NCI-H526 treated with DMSO at 0.1 percent for 48 hours (cell line): ENCODE measurements at regions not wholly inside any gene's neighbourhood (a gene's known extent, or its start where the extent isn't known, plus 50 kb on each side); places are given as distances from the start of the nearest gene placed in this dataset.
"Not testable (repeated sequence)": the region's sequence is repeated elsewhere in the genome, so short reads cannot be mapped to it uniquely, and the experiment has no call there.

ENCODE experiments used
- DNase-seq: peaks from one replicate; lab custom pipeline; 2025; lab: John Stamatoyannopoulos, UW

DNA sequence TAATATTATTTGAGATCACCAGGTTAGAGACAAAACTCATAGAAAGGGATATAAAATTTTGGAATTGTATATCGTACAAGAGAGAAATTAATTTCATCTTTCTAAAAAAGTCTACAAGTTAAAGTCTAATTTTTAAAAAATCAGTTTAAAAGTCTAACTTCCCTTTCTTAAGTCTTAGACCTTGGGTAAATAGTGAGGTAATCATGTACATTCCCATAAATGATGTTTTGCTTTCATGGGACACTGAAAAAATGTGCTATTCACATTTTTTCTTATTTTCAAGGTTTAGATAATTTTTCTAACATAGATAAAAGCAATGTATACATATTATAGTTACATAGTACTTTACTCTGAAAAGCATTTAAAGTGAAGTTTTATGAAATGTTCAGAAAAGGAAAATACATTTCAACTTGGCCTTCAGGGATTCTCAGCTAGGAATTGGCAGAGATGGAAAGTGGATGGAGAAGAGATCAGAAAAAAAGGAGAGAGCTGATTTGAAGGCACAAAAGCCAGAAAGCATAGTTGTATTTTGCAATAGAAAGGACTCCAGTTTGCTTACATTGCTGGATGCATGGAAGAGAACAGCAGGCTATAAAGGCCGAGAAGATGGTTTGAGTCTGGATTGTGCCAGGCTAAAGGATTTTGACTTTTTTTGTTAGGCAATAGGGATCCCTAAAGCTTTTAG is 194.0 kb downstream of the CASP12 start:
- DNase-seq, result no peak

GRCh38 chr11:104700609-104701008 is 197.7 kb downstream of the CASP12 start:
- DNase-seq, result no peak

DNA sequence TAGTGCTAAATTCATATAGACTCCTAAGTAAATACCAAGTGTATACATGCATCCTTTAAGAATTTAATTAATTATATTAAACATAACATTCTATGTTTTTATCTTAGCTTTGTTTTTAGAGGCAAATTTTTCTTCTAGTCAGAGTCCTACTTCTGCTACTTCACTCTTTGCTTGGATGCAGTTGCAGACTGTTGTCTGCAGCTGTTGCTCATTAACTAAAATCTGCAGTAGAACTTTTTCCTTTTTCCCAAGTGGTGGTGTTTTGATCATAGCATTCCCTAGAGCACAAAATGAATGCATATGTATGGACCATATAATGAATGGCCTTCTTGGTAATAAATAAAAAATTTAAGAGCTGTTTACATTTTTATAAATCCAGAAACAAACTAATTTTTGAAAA is 198.3 kb downstream of the CASP12 start:
- no peak for DNase-seq

GRCh38 chr11:104695065-104695463 is 203.2 kb downstream of the CASP12 start:
- DNase-seq, result no peak

DNA sequence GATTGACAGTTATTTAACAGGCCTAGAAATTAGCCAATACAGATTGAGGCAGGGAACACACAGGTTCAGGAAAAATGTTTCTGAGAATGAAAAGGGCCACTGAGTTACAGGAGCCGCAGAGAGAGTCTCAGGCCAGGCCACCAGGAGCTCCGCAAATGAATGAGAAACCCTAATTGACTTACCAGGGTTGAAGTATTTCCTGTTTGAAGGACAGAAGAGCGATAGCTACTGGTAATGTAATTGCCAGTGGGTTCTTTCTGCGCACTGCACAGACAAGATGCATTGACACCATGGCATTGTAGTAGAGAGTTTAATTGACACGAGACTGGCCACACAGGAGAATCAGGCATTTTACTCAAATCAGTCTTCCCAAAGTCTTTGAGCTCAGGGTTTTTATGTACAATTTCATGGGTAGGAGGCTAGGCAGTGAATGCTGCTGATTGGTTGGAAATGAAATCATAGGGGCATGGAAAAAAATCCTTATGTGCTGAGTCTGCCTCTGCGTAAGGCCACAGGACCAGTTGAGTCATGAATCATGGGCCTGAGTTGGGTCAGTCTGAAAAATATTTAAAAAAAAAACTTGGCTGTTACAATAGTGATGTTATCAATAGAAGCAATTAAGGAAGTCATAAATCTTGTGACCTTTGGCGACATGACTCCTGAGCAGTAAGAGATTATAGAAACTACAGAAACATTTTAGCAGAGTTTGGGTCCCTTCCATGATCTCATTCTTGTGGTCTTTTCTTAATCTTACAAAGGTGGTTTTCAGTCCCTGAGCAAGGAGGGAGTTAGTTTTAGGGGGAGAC is 203.8 kb downstream of the CASP12 start:
- DNase-seq, result no peak

- no peak for DNase-seq
These were observed 205.5 kb downstream of the CASP12 start for GRCh38 chr11:104692751-104693150.

DNA sequence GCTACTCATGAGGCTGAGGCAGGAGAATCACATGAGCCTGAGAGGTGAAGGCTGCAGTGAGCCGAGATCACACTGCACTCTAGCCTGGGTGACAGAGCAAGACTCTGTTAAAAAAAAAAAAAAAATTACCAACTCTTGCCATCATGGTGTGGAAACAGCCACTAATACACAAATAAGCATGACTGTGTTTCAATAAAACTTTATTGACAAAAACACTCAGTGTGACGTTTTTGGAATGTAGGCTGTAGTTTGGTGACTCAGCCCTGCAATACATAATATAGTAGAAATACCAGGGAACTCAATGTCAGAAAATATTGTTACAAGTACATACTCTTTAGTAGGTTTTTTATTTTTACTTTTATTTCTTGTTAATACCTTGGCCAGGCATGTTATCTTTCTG is 207.1 kb downstream of the CASP12 start:
- DNase-seq, result no peak

DNA sequence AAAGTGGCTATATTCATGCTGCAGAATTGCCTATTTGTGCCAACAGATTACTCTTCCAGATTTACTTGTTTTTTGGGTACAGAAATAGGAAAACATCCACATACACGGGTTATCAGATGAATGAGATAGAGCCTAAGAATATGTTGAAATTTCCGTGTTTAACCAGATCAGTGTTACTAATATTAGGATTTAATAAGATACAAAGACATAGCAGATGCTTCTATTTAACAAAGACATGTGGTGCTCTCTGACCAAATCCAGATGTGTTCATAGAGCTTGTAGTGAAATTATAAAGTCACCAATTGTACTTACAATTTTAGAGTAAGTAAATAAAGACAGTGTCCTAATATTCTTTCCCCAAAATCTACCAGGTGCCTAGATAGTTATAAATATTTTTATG is 208.0 kb downstream of the CASP12 start:
- no peak for DNase-seq

GRCh38 chr11:104688731-104689130 is 209.5 kb downstream of the CASP12 start:
- DNase-seq, result no peak

DNA sequence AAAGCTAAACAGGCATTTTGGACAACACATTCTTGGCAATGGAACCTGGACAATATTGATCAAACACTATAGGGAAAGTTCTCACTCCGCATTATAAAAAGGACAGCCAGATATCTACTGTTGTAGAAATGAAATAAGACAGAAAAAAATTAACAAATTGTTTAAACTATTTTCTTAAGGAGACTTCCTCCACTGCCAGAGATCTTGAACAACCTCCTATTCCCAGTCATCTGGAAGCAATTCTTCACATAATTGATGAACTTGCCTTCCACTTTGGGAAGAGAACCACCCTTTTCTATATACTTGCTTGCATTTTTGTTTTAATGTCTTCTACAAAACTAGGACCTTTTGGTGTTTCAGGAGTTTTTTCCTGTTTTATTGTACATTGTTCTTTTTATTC is 216.1 kb downstream of the CASP12 start:
- DNase-seq, result no peak

- no peak for DNase-seq
These were observed 219.0 kb downstream of the CASP12 start for GRCh38 chr11:104679258-104679657.

- DNase-seq, result no peak
These were observed 219.9 kb downstream of the CASP12 start for GRCh38 chr11:104678408-104678807.

- not testable (repeated sequence) for DNase-seq
These were observed 221.2 kb downstream of the CASP12 start for GRCh38 chr11:104677069-104677468.

DNA sequence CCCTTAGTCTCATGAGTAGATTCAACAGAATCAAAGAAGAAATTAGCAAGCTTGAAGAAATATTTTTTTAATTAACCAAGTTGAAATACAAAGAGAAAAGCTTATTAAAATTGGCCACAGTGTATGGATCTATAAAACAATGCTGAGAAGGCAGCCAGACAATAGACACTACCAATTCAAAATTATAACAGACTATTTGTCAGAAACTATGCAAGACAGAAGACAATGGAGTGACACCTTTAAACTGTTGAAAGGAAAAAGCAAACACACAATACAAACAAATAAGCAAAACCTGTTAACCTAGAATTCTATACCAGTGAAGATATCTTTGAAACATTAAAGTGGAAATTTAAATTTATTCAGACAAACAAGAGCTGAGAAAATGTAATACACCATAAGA is 225.4 kb downstream of the CASP12 start:
- no peak for DNase-seq

GRCh38 chr11:104668797-104669463 is 229.3 kb downstream of the CASP12 start:
- no peak for DNase-seq

DNA sequence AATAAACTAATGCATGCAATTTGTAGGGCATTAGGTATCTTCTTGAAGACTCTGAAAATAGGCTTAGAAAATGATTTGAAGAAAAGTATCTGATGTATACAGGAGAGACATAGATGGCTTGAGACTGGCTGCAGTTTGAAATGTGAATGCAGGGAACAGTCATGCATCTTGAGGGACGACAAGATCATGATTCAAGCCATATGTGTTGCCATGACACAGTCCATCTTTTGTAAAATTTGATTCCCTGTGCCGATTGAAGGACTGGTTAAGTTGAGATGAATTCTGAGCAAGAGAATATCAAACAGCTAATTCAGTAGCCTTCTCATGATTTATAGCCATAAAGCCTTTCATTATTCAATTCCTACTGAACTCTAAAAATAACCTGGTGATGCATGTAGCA is 231.6 kb downstream of the CASP12 start:
- DNase-seq, result no peak

DNA sequence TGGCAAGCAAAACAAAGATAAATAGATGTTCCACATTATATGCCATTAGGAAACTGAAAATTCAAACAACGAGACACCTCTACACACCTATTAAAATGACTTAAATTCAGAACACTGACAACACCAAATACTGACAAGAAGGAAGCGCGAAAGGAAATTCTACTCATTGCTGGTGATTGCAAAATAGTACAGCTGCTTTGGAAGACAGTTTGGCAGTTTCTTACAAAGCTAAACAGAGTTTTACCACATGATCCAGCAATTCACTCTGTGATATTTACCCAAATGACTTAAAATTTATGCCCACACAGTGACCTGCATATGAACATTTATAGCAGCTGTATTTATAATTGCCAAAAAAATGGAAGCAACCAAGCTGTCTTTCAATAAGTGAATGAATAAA is 232.6 kb downstream of the CASP12 start:
- DNase-seq, result no peak

DNA sequence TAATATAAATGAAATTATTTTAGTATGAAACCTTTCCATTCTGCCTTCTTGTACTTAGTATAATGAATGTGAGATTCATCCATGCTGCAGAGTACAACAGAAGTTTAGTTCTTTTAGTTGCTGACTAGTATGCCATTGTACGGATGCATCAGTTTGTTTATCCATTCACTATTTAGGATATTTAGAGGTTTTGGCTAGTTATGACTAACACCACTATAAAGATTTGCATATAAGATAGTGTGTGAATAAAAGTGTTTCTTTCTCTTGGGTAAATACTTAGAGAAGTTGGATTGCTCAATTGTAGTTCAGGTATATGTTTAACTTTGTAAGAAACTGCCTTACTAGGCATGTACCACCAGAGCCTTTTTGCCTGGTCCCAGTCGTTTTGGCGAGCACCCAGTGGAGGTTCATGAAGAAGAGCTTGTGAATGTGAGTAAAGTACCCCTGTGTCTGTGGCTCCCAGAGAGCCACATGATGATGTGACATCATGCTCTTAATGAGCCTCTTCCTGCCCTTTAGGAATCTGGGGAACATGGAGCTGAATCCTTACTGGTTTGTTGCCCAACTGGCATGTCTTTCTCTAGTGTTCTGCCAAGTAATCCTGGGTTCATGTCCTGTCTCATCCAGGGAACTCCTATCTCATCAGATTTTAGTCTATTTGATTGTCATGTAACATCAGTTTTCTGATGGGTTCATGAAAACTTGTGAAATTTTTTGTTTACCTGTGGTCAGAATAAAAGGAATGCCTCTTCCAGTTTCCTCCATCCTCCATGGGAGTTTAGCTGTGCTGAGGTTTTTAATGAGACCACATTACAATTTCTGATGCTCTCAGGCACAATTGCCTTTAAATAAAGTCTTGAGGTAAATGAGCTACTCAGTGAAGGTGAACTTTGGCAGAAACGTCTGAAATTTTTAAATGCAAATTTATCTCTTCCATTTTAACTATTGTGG is 234.8 kb downstream of the CASP12 start:
- no peak for DNase-seq

- no peak for DNase-seq
These were observed 236.4 kb downstream of the CASP12 start for GRCh38 chr11:104661901-104662300.

DNA sequence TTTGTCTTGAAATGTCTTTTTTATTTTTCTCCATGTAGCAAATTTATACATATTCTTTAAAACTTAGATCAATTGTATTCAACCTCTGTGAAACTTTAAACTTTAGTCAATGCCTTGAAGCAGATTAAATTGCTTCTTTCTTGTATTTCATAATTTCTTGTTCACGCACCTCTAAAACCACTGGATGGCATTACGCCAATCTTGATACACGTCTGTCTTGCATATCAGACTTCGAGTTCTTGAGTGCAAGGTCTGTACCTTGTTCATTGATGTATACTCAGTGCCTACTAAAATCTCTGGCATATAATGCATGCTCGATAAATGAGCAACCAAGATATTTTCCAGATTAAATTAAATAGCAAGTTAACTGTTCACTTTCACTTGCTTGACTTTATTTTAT is 236.8 kb downstream of the CASP12 start:
- DNase-seq, result no peak

- DNase-seq, result no peak
These were observed 240.1 kb downstream of the CASP12 start for GRCh38 chr11:104658177-104658576.

DNA sequence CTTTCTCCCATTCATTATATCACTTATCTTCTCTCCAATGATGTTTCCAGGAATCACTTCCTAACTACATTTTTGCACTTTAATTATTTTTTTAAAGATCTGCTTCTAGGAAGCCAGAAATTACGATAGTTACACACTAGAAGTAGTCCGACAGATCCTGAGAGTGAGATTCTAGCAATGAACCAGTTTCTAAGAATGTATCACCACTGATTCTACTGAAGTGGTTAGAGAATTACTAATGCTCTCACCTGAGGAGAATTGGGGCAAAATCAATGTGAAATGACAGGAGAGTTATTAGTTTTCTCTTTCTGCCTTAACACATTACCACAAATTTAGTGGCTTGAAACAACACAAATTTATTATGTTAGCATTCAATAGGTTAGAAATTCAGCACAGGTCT is 241.2 kb downstream of the CASP12 start:
- DNase-seq, result no peak
